ENCODE measurements at regions not wholly inside any gene's neighbourhood (a gene's known extent, or its start where the extent isn't known, plus 50 kb on each side); places are given as distances from the start of the nearest gene placed in this dataset.
"Not testable (repeated sequence)": the region's sequence is repeated elsewhere in the genome, so short reads cannot be mapped to it uniquely, and the experiment has no call there.

DNA sequence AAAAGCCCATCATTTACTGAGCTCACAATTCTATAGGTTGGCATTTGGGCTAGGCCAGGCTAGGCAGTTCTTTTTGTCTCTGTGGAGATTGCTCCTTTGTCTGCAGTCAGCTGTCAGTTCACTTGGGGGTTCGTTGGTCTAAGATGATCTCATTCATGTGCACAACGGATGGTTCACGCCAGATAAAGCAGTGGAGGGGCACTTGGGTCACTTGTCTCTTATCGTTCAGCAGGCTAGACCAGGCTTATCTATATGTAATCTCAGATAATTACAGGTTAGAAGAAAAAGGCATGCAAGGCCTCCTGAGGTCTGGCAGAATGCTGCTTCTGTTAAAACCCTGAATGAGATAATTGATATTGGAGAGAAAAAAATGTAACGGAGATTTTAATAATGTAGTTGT, 119.0 kb upstream of the ATP2B1 start:
- DNase-seq (no peak), ATAC-seq (no peak)
- Histone ChIP-seq H3K27me3 (peaks cover 0 to 4% (median 3%) of the 10 kb centered on the region in 7 donors), H3K4me1 (no peaks in the 10 kb centered on the region), H3K27ac (no peak overlapping the region), H3K9me3 (no peaks in the 10 kb centered on the region), H3K36me3 (no peaks in the 10 kb centered on the region), H3K4me3 (no peak overlapping the region)
- TF ChIP-seq, protein P1, sequence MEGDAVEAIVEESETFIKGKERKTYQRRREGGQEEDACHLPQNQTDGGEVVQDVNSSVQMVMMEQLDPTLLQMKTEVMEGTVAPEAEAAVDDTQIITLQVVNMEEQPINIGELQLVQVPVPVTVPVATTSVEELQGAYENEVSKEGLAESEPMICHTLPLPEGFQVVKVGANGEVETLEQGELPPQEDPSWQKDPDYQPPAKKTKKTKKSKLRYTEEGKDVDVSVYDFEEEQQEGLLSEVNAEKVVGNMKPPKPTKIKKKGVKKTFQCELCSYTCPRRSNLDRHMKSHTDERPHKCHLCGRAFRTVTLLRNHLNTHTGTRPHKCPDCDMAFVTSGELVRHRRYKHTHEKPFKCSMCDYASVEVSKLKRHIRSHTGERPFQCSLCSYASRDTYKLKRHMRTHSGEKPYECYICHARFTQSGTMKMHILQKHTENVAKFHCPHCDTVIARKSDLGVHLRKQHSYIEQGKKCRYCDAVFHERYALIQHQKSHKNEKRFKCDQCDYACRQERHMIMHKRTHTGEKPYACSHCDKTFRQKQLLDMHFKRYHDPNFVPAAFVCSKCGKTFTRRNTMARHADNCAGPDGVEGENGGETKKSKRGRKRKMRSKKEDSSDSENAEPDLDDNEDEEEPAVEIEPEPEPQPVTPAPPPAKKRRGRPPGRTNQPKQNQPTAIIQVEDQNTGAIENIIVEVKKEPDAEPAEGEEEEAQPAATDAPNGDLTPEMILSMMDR (IDR thresholded peaks at IDR 0.05): no peak
- WGBS, 2 donors: 69% methylated on average over 5 of the region's 5 CpGs
- intact Hi-C loops (cut with DNase I): no loop called here

DNA sequence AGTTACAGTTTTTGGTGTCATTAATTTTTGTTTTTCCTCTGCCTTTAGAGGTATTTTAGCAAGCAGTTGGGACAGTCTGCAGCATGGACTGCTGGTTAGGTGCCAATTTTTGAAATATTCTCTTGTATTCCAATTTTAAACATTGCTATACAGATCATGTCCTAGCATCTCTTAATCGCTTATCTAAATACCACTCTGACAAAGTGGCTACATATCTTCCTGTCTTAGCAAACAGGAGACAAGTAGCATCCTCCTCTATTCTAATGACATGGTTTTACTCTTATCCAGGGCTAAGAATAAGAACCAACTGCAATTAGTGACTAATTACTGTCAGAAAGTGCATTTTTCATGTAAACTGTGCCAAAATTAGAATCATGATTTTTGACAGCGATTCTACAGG, 117.8 kb upstream of the ATP2B1 start:
- 88 to 91% methylated on average over 2 of the region's 2 CpGs for WGBS, 2 donors
- Histone ChIP-seq H3K4me3 (no peak overlapping the region), H3K27me3 (peaks cover 0 to 6% (median 3%) of the 10 kb centered on the region in 7 donors), H3K36me3 (no peaks in the 10 kb centered on the region), H3K4me1 (no peaks in the 10 kb centered on the region), H3K9me3 (no peaks in the 10 kb centered on the region), H3K27ac (no peak overlapping the region)
- no peak for ATAC-seq
- TF ChIP-seq, protein P1 (IDR thresholded peaks at IDR 0.05): no peak
- DNase-seq: no peak
- intact Hi-C loops (cut with DNase I): no loop called here

DNA sequence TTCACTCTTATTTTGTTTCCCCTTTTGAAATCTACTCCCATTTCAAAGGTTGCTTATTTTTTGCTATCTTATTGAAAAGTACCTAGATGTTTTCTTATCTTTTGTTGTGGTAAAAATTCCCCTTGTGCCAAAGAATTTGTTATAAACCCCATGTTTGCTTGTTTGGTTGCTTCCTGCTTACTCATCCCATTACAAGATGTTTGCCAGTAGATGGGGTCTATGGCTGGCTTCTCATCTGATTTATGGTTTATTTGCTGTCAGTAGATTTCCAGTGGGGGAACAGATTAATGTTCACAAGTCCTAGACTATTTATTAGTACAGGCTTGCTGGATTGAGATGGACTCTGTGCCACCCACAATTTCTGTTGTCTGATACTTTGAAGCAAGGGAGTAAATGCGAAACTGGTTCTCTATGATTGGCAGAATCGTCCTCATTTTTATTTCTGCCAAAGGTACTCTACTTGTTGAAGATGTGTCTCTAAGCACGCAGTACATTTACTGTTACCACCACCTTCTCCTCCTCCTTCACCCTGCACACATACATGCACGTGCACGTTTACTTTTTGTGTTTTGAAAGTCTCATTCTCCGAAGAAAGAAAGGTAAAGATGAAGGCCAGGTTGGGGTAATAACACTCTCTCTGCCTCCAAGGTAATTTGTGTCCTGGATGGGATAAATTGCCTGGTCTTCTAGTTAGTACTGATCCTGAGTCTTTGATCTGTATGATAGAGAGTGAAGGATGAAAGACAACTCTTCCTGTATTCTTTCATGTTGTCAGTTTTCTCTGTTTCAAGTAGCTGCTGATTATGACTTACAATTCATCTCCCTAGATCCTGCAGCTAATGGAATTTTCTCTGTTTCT, 117.2 kb upstream of the ATP2B1 start:
- 88 to 92% methylated on average over 6 of the region's 6 CpGs for WGBS, 2 donors
- TF ChIP-seq, protein P1 (IDR thresholded peaks at IDR 0.05): no peak
- ATAC-seq: no peak

DNA sequence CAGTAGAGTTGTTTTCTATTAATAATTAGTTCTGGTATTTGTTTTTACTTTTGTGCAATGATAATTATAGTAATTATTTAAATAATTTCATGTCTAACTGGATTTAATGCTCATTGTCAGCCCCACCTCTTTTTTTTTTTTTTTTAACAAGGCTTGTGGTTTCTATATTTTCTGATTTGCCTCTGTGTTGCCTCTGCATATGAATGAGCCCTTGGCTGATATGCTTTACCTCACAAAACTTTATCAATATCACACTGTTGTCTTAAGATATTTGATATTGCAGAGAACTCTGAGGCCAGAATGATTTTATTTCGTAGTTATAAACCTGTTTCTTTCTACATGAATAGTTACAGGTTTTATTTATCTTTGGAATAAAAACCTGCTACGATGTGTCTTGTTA, 116.2 kb upstream of the ATP2B1 start:
- 92% methylated on average over 2 of the region's 2 CpGs for WGBS, 2 donors
- H3K27me3 ChIP-seq: peaks cover 0 to 6% (median 3%) of the 10 kb centered on the region in 7 donors

More for the DNA sequence above, 117.2 kb upstream of the ATP2B1 start:
- intact Hi-C loops (cut with DNase I): no loop called here
- Histone ChIP-seq H3K27me3 (peaks cover 0 to 6% (median 3%) of the 10 kb centered on the region in 7 donors), H3K9me3 (no peaks in the 10 kb centered on the region), H3K36me3 (no peaks in the 10 kb centered on the region), H3K4me1 (no peaks in the 10 kb centered on the region), H3K27ac (no peak overlapping the region), H3K4me3 (no peak overlapping the region)
- no peak for DNase-seq

DNA sequence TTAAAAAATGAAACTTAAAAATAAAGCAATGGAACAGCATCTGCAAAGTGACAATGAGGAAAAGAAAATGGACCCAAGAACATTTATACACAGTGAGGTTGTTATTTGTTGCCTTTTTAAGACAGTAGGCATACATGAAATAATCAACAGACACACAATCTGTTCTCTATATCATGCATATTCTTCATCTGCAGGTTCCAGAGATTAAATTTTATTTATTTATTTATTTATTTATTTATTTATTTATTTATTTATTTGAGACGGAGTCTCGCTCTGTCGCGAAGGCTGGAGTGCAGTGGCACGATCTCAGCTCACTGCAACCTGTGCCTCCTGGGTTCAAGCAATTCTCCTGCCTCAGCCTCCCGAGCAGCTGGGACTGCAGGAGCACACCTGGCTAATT, 114.4 kb upstream of the ATP2B1 start:
- H3K36me3 ChIP-seq; DNase-seq; H3K4me1 ChIP-seq; intact Hi-C loops (cut with DNase I); ATAC-seq; H3K27ac ChIP-seq; H3K9me3 ChIP-seq; H3K4me3 ChIP-seq: not testable (repeated sequence)
- H3K27me3 ChIP-seq: peaks cover 0 to 17% (median 2%) of the 10 kb centered on the region in 7 donors
- WGBS, 2 donors: 95 to 98% methylated on average over 6 of the region's 6 CpGs

More for the DNA sequence above, 116.2 kb upstream of the ATP2B1 start:
- TF ChIP-seq, protein P1 (IDR thresholded peaks at IDR 0.05): no peak
- H3K9me3 ChIP-seq: no peaks in the 10 kb centered on the region
- DNase-seq (no peak), ATAC-seq (no peak)
- H3K4me3 ChIP-seq: no peak overlapping the region
- no peaks in the 10 kb centered on the region for H3K4me1 ChIP-seq
- no peak overlapping the region for H3K27ac ChIP-seq
- intact Hi-C loops (cut with DNase I): no loop called here
- H3K36me3 ChIP-seq: no peaks in the 10 kb centered on the region

Measured in heart right ventricle (tissue), 16 donors.